HEK293 (cell line): ENCODE measurements at regions not wholly inside any gene's neighbourhood (a gene's known extent, or its start where the extent isn't known, plus 50 kb on each side); places are given as distances from the start of the nearest gene placed in this dataset.

Experiments used
- PRDM10 ChIP-seq: fragments of 450-650 bp; formaldehyde crosslinking; IDR thresholded peaks from 2 replicates; pipeline ENCODE4 v1.5.1; 2016; ENCODE audit warnings: missing biosample characterization, missing genetic modification characterization
- YY1 ChIP-seq: fragments of 450-650 bp; formaldehyde crosslinking; IDR thresholded peaks from 2 replicates; pipeline ENCODE4 v1.5.1; 2018; ENCODE audit warnings: missing biosample characterization, missing genetic modification characterization

GRCh38 chr9:99319048-99319447 is 97.0 kb downstream of the SEC61B start:
- TF ChIP-seq PRDM10 (tag by site-specific recombination) (no peak), YY1 (tag by site-specific recombination) (no peak)
